Putamen (tissue), 1 donor: ENCODE measurements at regions not wholly inside any gene's neighbourhood (a gene's known extent, or its start where the extent isn't known, plus 50 kb on each side); places are given as distances from the start of the nearest gene placed in this dataset.

ENCODE experiments used
- DNase-seq: peaks from one replicate; pipeline ENCODE4 v3.0.0-alpha.2; 2016; ENCODE audit warnings: low spot score

DNA sequence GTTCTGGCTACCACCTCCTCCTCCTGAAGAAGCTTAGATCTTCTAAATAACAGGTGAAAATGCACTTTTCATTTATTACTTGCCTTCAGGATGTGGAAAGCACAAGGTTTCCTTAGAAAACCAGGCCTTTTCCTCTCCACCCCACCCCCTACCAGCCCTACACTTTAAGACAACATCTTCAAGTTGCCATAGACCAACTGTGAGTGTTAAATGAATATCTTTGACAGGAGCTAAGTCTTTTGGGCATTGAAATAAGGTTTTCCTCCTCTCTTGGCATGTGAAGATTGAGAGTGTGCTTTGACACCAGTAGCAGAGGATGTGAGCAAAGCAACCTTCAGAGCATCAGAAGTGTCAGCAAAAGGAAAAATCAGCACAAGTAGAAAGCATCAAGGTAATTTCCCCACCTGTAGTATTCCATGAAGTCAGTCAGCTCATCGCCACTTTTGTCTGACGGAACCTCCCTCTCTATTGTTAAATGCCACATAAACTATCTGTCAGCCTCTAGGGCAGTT is 532.3 kb upstream of the MMS22L start:
- DNase-seq: no peak

DNA sequence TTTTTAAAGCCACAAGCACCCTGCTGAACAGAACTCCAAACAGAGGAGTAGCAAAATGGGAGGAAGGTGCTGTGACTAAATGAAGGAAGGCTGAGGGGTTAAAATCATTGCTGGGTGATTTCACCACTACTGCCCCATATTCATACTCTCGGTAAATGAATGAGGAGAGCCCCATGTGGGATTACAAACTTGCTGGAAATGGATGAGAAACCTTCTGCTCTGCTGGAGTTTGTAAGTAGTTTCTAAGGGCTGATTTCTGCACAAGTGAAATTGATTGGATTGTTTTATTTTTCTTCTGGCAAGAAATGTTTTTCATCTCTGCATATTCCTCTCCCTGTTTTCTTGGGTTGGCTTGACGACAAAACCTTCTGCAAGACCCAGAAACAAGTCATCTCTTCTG is 533.5 kb upstream of the MMS22L start:
- DNase-seq: no peak

GRCh38 chr6:97819710-97820109 is 536.7 kb upstream of the MMS22L start:
- DNase-seq: peak; percentile 47

DNA sequence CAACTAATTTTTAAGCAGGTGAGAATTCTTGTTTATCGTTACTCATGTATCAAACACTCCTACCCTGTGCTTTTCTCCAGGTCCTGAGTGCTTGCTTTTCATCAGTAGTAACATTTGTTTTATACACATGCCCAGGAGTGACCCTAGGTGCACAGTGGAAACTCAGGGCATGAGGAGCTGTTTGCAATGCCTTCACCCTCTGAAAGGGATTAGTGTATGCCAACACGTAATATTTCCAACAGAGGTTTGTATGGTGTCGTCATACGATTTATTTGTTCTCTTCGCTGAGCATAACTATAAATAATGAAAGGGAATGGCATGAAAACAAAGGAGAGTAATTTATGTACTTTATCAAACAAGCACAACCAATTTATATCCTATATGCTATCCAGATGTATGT is 537.4 kb upstream of the MMS22L start:
- no peak for DNase-seq

DNA sequence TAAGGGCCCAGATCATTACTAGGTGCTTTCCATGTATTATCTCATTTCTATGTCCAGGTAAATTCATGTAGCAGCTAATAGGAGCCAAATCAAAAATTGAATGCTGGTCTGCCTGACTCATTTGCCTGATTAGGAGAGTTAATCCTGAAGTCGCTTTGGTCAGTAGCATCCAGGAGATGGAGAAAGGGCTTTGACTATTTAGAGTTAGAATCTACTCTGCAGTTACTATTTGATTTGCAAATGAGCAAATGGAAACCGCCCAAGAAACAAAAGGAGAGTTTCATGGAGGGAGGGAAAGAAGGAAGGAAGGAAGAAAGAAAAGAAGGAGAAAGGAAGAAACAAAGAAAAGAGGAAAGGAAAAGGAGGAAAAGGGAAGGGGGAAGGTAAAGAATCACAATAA is 539.6 kb upstream of the MMS22L start:
- DNase-seq: no peak

- DNase-seq: no peak
Measured at GRCh38 chr6:97841763-97842162, 558.7 kb upstream of the MMS22L start.

- no peak for DNase-seq
Measured at GRCh38 chr6:97842521-97842920, 559.5 kb upstream of the MMS22L start.

GRCh38 chr6:97849390-97849789 is 566.4 kb upstream of the MMS22L start:
- DNase-seq: no peak

- no peak for DNase-seq
Measured at GRCh38 chr6:97850458-97851212, 567.6 kb upstream of the MMS22L start.

DNA sequence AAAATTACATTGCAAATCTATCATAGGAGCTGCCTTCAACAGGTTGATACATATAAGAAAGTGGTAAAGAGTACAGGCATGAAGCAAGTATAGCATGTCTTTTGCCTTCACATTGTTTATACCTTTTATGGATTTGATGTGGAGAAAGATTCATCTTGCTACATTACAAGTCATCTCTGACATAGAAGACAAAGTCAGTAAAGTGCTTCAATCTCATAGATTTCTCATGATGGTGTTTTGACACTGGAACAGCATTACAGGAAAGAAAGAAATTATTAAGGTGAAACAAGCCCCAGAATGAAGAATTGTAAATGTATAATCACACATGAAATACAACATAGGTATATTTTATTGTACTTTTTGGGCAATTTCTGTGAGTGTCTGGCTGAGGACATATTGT is 580.7 kb upstream of the MMS22L start:
- DNase-seq: no peak

- no peak for DNase-seq
Measured at GRCh38 chr6:97864366-97864765, 581.4 kb upstream of the MMS22L start.

DNA sequence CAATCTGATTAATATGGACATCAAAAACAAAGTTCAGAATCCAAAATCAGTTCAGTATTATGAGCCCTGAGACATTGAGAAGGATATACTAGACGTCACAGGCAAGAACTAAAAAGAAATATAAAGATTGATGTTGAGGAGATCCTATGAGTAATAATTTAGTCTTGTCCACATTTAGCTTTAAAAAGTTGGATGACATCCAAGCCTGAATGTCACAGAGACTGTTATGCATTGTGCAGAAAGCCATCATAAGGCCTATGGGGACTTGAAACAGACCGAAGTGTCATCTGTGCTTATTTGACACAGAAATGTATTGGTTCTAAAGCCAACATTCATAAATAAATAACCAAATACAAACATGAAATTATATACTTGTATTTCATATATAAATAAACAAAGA is 581.8 kb upstream of the MMS22L start:
- no peak for DNase-seq

GRCh38 chr6:97865612-97866011 is 582.6 kb upstream of the MMS22L start:
- DNase-seq: no peak

- no peak for DNase-seq
Measured at GRCh38 chr6:97866616-97867015, 583.6 kb upstream of the MMS22L start.

DNA sequence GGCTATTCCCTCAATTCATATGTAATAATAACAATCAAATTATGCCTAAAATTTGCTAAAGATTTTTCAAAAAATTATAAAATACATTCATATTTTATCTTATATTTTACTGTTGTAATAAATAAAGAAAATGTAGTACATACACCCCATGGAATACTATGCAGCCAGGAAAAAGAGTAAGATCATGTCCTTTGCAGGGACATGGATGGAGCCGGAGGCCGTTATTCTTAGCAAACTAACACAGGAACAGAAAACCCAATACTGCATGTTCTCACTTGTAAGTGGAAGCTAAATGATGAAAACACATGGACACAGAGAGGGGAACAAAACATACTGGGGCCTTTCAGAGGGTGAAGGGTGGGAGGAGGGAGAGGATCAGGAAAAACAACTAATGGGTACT is 584.2 kb upstream of the MMS22L start:
- DNase-seq: no peak

DNA sequence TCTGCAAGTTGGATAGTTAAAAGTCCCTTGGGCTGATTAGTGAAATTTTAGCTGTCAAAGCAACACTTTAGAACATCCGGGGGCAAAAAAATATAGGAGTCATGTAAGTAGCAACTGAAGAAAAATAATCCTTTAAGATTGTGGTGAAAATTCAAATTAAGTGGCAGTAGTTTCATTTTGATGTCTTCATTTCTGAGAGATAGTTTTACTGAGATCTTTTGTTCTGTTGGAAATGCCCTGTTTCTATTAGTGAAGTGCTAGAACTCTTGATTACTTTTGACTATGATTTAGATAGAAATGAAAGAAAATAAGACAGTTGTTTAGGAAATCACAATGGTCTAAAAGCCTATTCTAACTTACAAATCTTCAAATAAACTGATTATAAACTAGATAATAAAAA is 587.3 kb upstream of the MMS22L start:
- no peak for DNase-seq

GRCh38 chr6:97876711-97877110 is 593.7 kb upstream of the MMS22L start:
- DNase-seq: no peak

GRCh38 chr6:97882755-97883154 is 599.7 kb upstream of the MMS22L start:
- DNase-seq: no peak

- no peak for DNase-seq
Measured at GRCh38 chr6:97885325-97885724, 602.3 kb upstream of the MMS22L start.

DNA sequence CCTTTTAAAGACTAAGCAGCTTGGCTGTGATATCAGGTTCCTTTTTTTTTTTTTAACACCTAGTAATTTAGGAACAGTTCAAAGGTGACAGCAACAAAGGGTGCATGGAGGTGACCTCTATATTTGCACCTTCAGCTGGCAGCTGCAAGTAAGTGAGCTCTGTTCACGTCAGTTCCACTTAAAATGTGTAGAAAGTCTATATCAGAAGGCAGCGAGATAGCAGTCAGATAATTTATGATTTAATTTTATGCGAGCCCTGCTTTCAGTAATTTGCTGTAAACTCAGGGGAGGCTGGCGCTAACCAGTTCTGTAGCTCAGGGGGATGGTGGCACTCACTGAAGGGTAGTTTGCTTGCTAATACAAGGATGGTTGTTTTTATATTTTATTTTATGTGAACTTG is 602.8 kb upstream of the MMS22L start:
- no peak for DNase-seq

DNA sequence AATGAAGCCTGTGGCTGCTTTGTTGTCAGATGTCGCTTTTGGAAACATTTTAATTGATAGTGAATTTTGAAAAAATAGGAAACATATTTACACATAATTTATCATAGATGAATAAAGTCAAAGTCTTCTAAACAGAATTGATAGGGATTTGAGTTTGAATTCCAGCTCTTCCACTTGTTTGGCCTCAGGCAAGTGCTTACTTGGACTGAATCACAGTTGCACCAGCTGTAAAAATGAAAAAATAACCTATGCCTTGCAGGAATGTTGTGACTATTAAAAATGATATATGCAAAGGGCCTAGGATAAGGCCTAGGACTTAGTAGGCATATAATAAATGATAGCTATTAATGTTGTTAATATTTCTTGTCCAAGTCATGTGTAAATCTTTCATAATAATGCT is 618.5 kb upstream of the MMS22L start:
- DNase-seq: no peak

DNA sequence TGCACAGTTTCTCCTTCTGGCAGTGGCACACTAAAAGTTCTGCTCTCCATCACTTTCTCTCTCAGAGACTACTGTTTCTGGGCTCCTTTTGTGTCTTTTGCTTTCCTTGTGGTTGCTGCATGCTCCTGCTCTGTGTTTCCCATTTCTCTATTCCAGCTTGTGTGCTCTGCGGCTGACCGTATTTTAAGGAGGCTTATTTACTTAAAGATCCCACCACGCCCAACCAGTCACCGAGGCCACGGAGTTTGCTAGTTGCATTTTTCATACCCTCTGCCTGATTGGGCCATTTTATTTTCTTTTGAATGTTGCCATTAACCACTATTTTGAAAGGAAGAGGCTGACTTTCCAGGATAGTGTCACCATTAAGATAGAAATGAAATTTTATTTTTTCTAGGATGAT is 626.4 kb upstream of the MMS22L start:
- no peak for DNase-seq

GRCh38 chr6:97913721-97914120 is 630.7 kb upstream of the MMS22L start:
- no peak for DNase-seq

GRCh38 chr6:97914912-97915311 is 631.9 kb upstream of the MMS22L start:
- DNase-seq: no peak
